Lung (tissue), 11 donors: ENCODE measurements at regions not wholly inside any gene's neighbourhood (a gene's known extent, or its start where the extent isn't known, plus 50 kb on each side); places are given as distances from the start of the nearest gene placed in this dataset.
"Not testable (repeated sequence)": the region's sequence is repeated elsewhere in the genome, so short reads cannot be mapped to it uniquely, and the experiment has no call there.

Experiments
- ATAC-seq: fragments of 200-7000 bp; cut with Tn5 transposase; one replicate; pipeline ENCODE4 v1.9.1; 2020; ENCODE audit warnings: moderate number of reproducible peaks; ENCODE audit not compliant: insufficient read depth, low FRiP score
- DNase-seq, 3 donors: peaks; one replicate each; pipeline ENCODE4 v3.0.0-alpha.2; 2013 to 2017
- H3K27ac ChIP-seq, 2 donors: one replicate each; pipeline ENCODE4 v1.5.1; 2013; ENCODE audit warnings: mild to moderate bottlenecking in 2 of 2, moderate library complexity in 2 of 2, control low read depth in 1 of 2, inconsistent platforms in 1 of 2, low read depth in 1 of 2, low read length in 1 of 2
- H3K27me3 ChIP-seq, 3 donors: one replicate each; pipeline ENCODE4 v1.5.1; 2013; ENCODE audit warnings: low read length in 2 of 3; ENCODE audit not compliant: control insufficient read depth in 3 of 3, insufficient read depth in 3 of 3
- H3K36me3 ChIP-seq, 4 donors: one replicate each; pipeline ENCODE4 v1.5.1; 2013; ENCODE audit warnings: low read length in 4 of 4, mild to moderate bottlenecking in 1 of 4, moderate library complexity in 1 of 4; ENCODE audit not compliant: control insufficient read depth in 4 of 4, insufficient read depth in 4 of 4
- H3K4me1 ChIP-seq, 5 donors: one replicate each; pipeline ENCODE4 v1.5.1; 2013; ENCODE audit warnings: low read length in 5 of 5, mild to moderate bottlenecking in 2 of 5, moderate library complexity in 1 of 5; ENCODE audit not compliant: control insufficient read depth in 5 of 5, insufficient read depth in 5 of 5
- H3K4me3 ChIP-seq: one replicate; pipeline ENCODE4 v1.5.1; 2013; ENCODE audit warnings: mild to moderate bottlenecking, control low read depth, moderate library complexity
- H3K9ac ChIP-seq, 2 donors: one replicate each; pipeline ENCODE4 v1.5.1; 2013; ENCODE audit warnings: low read length in 2 of 2, control low read depth in 1 of 2; ENCODE audit not compliant: insufficient read depth in 1 of 2
- H3K9me3 ChIP-seq, 4 donors: one replicate each; pipeline ENCODE4 v1.5.1; 2013; ENCODE audit warnings: low read length in 3 of 4, mild to moderate bottlenecking in 1 of 4, moderate library complexity in 1 of 4; ENCODE audit not compliant: control insufficient read depth in 4 of 4, insufficient read depth in 3 of 4
- WGBS, 2 donors: extraction: QIAGEN DNeasy Blood & Tissue Kit; methylation state at CpG; one replicate each; pipeline ENCODE4 v1.1.7; 2013; 5-methylcytosine and 5-hydroxymethylcytosine counted together
- TF ChIP-seq, protein P1 (sequence below): IDR thresholded peaks from 2 replicates; pipeline ENCODE4 v1.5.1; 2012; ENCODE audit warnings: mild to moderate bottlenecking; ENCODE audit errors: control extremely low read depth, extremely low read depth
- donor health status: control.
- donor health status: control.
- donor health status: Bipolar disorder and iron deficiency.
- donor health status: healthy.
- donor health status: DM: yes; HTN: yes; CAD: no.

DNA sequence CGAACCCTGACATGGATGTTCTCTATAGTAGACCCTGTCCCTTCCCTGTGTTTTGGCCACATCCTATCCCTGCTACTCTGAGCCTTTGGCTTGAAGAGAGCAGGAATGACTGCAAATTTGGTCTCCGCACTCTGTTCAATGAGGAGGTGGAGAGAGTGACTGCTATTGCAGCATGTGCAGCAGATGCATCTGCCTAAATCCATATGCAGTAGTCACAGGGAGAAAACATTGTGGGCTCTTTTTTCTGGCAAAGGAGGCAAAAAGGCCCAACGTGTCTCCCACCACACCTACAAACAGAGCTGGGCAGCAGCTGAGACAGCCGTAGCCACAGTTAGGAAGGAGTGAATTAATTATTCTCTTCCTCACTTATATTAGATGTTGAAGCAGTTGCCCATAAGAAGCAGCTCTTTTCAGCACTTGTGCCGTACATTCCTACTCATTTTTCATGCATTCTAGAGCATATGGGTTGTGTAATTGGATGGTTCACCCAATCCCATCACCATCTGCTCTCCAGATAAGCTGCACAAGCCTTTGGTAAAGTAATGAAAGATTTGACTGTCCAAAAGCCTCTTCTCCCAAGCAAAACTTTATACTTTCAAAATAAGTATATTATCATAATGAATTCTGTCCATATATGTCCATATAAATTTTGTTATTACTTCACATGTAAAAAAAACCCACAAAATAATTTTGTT lies 147.9 kb upstream of the FAM47A start:
- TF ChIP-seq, protein P1, sequence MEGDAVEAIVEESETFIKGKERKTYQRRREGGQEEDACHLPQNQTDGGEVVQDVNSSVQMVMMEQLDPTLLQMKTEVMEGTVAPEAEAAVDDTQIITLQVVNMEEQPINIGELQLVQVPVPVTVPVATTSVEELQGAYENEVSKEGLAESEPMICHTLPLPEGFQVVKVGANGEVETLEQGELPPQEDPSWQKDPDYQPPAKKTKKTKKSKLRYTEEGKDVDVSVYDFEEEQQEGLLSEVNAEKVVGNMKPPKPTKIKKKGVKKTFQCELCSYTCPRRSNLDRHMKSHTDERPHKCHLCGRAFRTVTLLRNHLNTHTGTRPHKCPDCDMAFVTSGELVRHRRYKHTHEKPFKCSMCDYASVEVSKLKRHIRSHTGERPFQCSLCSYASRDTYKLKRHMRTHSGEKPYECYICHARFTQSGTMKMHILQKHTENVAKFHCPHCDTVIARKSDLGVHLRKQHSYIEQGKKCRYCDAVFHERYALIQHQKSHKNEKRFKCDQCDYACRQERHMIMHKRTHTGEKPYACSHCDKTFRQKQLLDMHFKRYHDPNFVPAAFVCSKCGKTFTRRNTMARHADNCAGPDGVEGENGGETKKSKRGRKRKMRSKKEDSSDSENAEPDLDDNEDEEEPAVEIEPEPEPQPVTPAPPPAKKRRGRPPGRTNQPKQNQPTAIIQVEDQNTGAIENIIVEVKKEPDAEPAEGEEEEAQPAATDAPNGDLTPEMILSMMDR: no peak
- H3K36me3 ChIP-seq: no peaks in the 10 kb centered on the region
- 74% methylated on average over 5 of the region's 5 CpGs for WGBS, 2 donors
- no peaks in the 10 kb centered on the region for H3K4me1 ChIP-seq
- peaks cover 0 to 10% (median 2%) of the 10 kb centered on the region in 3 donors for H3K27me3 ChIP-seq
- no peak overlapping the region for H3K4me3 ChIP-seq
- no peak overlapping the region for H3K27ac ChIP-seq
- DNase-seq: no peak
- no peak for ATAC-seq
- no peaks in the 10 kb centered on the region for H3K9me3 ChIP-seq
- H3K9ac ChIP-seq: no peak overlapping the region

DNA sequence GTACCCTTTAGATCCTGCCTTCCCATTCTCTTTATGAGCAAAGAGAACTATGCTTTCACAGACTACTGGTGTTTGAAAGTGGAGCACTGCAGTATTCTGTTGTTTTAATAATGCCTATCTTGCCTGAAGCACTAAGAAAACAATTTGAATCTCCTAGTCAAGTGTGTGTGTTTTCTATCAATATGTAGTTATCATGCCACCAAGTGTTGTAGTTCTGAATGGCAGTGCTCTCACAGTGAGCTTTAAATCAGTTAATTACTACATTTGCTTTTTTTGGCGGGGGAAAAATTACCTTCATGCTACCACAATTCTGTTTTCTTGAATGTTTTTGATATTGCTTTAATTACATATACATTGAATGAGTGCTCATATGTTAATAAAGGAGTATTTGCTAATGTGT lies 143.6 kb upstream of the FAM47A start:
- ATAC-seq: no peak
- no peak overlapping the region for H3K4me3 ChIP-seq
- peak in 2 of 3 donors; percentile 19 to 21 for DNase-seq
- no peak overlapping the region for H3K27ac ChIP-seq
- no peaks in the 10 kb centered on the region for H3K9me3 ChIP-seq
- peaks cover 0 to 6% (median 0%) of the 10 kb centered on the region in 3 donors for H3K27me3 ChIP-seq
- H3K9ac ChIP-seq: no peak overlapping the region
- TF ChIP-seq, protein P1: no peak
- H3K36me3 ChIP-seq: no peaks in the 10 kb centered on the region
- WGBS, 2 donors: 0 to 25% methylated on average over 1 of the region's 1 CpG
- no peaks in the 10 kb centered on the region for H3K4me1 ChIP-seq

DNA sequence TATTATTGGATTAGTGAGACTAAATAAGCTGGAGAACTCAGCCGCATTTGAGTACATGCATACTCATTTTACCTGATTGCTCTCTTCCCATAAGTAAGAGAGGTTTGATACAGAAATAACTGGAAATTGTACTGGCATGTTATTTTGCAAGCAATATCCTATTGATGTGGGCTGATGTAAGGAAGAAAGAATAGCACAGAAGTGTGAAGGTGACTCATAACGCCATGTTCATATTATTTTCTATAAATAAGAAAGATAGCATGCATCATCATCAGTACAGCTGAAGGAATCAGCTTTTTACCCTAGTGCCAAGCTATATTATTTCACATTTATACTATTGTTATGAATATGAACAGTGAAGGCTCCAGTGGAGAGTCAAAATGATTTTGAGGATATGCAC lies 138.3 kb upstream of the FAM47A start:
- ATAC-seq: no peak
- H3K36me3 ChIP-seq: no peaks in the 10 kb centered on the region
- TF ChIP-seq, protein P1: no peak
- no peak overlapping the region for H3K9ac ChIP-seq
- H3K4me1 ChIP-seq: no peaks in the 10 kb centered on the region
- no peak overlapping the region for H3K27ac ChIP-seq
- 87 to 93% methylated on average over 2 of the region's 2 CpGs for WGBS, 2 donors
- no peak overlapping the region for H3K4me3 ChIP-seq
- no peak for DNase-seq
- no peaks in the 10 kb centered on the region for H3K9me3 ChIP-seq
- peaks cover 0 to 15% (median 3%) of the 10 kb centered on the region in 3 donors for H3K27me3 ChIP-seq

DNA sequence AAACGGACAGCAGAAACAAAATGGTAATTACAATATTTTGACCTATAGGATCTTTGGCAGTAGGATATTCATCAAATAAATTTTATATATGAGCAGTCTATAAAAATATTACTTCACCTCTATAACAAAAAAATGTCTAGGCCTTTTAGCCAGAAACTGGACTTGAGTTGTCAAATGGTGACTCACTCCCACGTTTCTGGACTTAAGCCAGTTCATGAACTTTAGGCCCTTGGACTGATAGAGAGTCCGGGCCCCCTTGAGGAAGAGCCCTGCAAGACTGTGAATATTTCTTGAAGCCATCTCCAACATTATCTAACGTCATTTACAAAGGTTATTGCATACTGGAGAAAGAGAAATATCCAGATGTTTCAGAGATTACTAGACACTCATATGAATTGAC lies 106.8 kb upstream of the FAM47A start:
- TF ChIP-seq, protein P1: no peak
- Histone ChIP-seq H3K9me3 (no peaks in the 10 kb centered on the region), H3K9ac (no peak overlapping the region), H3K27me3 (peaks cover 0 to 2% (median 0%) of the 10 kb centered on the region in 3 donors), H3K4me3 (no peak overlapping the region), H3K27ac (no peak overlapping the region), H3K36me3 (no peaks in the 10 kb centered on the region), H3K4me1 (no peaks in the 10 kb centered on the region)
- 67 to 77% methylated on average over 4 of the region's 4 CpGs for WGBS, 2 donors
- DNase-seq (no peak), ATAC-seq (no peak)

DNA sequence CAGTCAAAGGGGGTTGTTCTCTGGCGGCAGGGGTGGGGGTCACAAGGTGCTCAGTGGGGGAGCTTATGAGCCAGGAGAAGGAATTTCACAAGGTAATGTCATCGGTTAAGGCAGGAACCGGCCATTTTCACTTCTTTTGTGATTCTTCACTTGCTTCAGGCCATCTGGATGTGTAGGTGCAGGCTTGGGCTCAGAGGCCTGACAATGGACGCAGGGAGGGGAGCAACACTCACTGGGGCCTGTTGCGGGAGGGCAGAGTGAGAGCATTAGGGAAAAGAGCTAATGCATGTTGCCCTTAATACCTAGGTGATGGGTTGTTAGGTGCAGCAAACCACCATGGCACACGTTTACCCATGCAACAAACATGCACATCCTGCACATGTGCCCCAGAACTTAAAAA lies 98.0 kb upstream of the FAM47A start:
- not testable (repeated sequence) for ATAC-seq, H3K9me3 ChIP-seq, H3K27me3 ChIP-seq, H3K27ac ChIP-seq, H3K9ac ChIP-seq, H3K4me1 ChIP-seq, DNase-seq, H3K4me3 ChIP-seq, H3K36me3 ChIP-seq
- WGBS, 2 donors: 63 to 96% methylated on average over 6 of the region's 6 CpGs
